SIG-M5 (cell line): ENCODE measurements at regions not wholly inside any gene's neighbourhood (a gene's known extent, or its start where the extent isn't known, plus 50 kb on each side); places are given as distances from the start of the nearest gene placed in this dataset.

Experiments
- DNase-seq: peaks from one replicate; lab custom pipeline; 2025; lab: John Stamatoyannopoulos, UW

DNA sequence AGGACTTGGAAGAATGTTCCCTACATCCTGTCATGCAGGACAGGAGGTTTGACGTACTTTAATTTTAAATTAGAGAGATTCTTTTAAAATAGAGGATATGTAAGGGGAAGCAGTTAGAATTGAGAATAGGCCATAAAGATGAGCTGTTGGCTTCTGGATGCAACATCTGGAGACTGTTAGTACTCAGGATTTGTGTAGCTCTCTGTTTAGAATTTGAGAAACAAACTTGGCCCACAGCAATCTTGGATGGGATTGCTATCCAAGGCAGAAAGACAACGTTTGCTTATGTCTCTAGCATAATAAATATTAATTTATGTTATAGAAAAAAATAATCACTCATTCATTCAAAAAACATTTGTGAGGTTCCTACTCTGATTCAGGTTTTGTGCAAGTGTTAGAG, 398.4 kb upstream of the NOVA1 start:
- no peak for DNase-seq

DNA sequence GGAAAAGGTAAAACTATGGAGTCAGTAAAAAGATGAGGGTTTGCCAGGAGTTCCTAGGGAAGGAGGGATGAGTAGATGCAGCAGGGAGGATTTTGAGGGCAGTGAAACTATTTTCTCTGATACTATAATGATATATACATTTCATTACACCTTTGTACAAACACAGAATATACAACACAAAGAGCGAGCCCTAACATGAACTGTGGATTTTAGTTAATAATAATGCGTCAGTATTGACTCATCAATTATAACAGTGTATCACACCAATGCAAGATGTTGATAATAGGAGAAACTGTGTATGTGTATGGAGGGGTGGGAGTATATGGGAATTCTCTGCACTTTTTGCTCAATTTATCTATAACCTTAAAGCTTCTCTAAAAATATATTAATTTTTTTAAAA, 404.3 kb upstream of the NOVA1 start:
- DNase-seq = no peak

DNA sequence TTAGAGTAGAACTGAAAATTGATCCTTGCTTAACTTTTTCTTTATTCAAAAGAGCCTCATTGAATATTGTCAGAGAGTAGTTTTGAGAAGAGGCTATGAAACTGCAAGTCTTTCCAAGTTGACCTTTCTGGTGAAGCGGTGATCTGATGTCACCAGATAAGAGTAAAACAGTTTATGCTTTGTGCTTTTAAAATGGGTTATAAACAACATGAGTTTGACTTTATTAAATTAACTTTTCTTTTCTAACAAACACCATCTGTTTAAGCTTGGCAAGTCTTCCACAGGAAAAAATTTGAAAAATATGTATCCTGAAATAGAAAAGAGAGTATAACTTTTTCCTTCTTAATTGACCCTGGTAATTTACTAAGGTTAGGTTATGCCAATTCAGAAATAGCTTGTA, 408.7 kb upstream of the NOVA1 start:
- no peak for DNase-seq

DNA sequence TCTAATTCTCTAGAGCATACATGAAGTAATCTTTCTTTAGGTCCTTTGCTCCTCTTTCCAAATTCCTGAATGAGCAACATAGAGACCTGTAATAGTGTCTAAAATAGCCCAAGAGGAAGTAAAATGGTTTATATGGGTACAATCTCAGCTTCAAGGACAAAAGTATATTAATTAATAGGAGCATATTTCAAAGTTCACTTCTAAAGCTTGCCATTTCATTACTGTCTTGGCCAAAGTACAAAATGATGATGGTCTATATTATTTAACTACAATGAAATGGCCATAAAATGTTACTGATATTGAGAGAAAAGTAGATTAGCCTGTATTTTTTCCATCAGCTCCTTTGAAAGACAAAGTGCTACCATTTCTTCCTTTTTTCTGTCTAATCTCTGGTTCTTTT, 410.4 kb upstream of the NOVA1 start:
- DNase-seq = no peak

DNA sequence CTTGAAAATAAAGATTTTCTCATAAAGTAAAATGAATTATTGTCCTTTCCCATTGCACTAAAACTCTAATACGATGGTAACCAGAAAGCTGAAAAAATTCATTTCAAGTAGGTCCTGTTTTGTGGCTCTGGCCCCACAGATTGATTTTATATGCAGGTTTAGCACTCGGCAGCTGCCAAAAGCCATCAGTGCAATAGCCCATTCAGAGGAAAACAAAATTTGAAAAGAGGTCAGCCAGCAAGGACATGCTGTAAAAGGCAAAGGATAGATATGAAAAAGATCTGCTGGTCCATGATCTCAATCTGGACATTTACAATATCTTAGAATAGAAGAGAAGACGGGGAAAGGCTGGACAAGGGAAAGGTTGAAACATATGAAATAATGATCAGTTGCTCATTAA, 414.8 kb upstream of the NOVA1 start:
- no peak for DNase-seq

DNA sequence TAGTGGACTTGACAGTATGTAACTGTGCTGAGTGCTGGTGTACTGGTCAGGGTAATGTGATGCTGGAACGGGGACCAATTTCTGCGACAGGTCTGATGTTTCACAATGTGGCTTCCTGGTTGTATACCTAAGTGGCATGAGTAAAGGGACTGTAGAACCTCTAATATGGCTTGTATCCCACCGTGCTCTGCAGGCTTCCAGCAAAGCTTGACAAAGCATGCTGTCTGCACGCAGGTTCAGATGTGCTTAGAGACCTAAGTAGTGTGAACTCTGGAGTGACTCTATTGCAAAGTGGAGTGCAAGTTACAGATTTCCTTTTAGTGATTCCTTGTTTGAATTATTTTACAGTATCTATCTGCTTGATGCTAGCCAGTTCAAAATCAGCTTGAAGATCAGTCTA, 415.8 kb upstream of the NOVA1 start:
- DNase-seq = no peak

DNA sequence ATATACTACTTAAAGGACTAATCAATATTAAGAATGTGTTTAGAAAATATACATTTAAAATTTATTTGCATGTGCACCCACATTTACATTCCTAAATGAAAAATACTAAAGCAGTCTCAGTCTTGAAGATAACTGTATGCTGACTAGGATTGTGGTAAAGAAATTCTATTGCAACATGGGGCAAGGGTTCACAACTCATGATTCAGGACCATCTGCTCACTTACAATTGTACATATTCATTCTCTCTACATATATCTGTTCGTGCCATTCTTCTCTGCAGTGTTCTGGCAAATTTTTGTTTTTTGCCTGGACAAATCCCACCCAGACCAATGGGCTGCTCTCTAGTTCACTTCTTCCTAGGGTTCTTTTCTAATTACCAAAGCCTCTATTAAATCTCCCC, 417.2 kb upstream of the NOVA1 start:
- no peak for DNase-seq

DNA sequence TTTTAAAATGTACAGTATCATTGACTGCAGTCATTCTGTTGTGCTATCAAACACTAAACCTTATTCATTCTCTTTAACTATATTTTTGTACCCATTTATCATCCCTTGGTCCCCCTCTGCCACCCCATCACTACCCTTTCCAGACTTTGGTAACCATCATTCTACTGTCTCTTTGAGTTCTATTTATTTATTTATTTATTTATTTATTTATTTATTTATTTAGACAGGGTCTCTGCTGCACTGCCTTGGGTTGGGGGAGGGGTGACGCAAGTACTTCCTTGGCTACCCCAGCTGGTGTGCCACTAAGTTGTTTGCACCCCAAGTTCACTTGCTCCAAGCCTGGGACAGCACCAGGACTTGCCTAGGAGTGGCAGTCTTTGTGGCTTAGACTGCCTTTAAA, 427.8 kb upstream of the NOVA1 start:
- no peak for DNase-seq

DNA sequence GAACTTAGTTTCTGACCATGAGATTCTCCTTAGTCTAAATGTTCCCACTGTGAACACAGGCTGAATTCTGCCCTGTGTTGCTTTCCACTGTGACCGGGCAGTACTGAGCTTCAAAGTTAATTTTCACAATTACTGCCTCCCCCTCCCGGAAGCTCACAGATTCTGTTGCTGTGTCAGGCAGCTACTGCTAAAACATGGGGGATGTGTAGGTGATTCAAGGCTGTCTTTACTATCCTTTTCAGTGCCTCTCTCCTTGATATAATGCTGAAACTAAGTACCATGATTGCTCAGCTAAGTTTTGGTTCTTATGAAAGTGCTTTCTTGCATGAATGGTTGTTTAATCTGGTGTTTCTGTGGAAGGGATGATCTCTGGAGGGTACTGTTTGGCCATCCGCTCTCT, 428.3 kb upstream of the NOVA1 start:
- no peak for DNase-seq

DNA sequence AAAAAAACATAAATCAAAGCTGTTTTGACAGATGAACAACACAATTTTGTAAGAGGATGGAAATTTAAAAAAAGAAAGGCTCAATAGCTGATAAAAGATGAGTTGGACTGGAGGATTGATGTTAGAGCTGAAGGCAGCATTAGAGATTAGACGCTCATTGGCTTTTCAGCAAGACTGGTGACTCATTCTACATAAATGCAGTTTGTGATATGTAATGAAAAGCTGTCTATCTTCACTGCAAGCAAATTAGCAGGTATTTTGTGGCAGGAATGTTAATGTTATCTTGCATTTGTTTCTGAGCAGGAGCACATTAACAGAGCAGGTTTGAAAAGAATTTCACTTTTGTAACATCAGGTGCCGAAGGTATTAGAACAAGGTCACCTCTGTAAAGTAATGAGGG, 442.7 kb upstream of the NOVA1 start:
- DNase-seq = no peak

DNA sequence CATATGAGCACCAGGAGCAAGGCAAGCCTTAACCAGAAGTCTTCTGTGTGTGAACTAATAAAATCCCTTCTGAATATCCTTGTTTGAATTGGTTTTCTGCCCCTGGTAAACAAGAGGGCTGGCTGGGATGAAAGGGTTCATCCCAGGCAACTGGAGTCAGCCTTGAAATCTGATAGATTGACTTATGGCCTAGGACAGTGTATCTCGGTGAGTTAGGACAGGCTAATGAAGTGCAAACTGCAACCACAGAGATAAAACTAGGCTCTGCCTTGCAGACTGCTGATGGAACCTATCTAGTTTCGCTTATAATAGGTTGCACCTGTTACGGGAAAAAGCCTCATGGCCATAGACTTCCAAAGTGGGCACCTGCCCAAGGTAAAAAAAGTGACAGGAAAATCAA, 451.9 kb upstream of the NOVA1 start:
- DNase-seq = no peak

DNA sequence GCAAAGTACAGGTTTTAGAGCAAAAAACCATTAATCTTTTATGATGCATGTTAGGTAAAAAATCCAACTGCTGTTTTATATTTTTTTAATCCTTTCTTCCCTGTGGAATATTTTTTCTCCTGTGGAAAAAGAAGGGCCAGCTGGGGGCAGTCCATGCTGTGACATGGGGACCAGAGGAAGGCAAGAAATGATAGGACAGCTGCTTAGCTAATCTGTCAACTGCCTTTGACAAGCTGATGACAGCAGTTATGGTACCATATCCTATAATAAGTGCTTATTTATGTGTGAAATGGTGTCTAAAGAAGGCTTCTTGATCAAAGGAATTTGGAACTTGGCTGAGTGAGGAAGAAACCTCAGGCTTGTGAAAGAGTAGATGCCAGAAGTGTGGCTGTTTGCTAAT, 452.4 kb upstream of the NOVA1 start:
- no peak for DNase-seq

DNA sequence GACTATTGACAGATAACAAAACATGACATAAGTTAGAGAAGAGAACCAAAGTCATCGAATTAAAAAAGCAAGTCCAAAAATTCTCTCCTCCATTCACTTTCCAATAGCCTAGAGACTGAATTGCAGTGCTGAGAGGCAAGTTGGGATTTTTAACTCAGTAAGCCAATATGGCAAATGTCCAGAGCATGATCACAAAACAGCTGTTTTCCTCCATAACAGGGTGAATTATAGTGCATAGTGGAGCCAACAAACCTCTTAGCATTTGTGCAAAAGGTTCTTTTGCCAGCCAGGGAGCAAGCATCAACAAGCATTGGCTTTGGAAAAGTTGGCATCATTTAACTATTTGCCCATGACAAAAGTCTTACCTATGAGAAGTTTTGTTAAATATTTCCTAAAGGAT, 458.8 kb upstream of the NOVA1 start:
- DNase-seq = no peak

DNA sequence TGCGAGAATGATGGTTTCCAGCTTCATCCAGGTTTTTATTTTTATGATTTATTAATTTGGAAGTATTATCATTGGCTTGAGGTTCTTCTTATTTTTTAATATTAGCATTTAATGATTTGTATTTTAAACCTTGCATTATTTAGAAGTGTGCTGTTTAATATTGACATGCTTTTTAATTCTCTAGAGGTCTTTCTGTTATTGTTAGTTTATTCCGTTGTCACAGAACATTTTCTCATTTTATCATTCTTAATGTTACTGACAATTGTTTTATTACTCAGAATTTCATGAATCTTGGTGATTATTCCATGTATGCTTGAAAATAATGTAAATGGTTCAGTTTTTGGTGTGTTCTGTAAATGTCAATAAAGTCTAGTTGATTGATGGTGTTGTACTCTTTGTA, 463.5 kb upstream of the NOVA1 start:
- no peak for DNase-seq

DNA sequence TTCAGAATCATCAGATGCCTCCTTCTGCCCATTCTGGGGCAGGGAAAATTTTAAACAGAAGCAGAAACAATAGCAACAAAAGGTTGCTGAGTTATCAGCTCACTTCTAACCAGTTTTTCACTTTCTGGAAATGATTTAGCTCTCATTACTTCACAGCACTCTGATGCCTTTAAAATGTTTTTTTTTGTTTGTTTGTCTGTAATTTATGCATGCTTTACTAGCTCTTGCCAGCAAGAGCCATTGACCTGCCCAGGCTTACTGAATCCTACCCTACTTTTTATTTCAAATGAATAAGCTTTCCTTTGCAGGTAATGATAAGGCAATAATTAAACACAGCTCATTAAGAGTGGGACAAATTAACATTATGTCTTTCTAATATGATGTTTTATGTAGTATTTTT, 466.1 kb upstream of the NOVA1 start:
- no peak for DNase-seq

DNA sequence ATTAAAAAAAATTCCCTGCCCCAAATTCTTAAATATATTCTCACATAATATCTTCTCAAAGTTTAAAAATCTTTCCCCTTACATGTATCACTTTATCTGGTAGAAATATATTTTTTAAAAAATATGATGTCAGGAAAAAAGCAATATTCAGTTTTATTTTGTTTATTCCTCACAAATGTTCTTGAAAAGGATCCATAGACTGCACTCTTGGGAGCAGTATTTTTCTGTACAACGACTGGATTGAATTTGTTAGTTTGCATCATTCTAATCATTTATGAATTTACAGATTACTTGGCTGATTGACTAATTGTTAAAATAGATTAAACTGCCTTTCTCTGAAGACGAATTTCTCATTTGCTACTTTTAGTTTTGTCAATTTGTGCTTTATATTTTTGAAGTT, 468.1 kb upstream of the NOVA1 start:
- no peak for DNase-seq

DNA sequence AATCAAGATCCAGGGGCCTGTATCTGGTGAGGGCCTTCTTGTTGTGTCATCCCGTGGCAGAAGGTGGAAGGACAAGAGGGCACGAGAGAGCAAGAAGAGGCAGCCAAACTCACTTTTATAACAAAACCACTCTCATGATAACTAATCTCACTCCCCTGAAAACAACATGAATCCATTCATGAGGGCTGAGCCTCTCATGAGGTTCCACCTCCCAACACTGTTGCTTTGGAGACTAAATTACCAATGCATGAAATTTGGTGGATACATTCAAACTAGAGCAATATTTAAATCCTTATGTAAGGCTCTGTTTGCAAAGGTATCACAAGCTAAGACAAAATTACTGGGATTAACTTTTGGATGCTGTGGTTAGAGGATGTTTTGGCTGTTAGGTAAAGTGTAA, 470.1 kb upstream of the NOVA1 start:
- DNase-seq = no peak

DNA sequence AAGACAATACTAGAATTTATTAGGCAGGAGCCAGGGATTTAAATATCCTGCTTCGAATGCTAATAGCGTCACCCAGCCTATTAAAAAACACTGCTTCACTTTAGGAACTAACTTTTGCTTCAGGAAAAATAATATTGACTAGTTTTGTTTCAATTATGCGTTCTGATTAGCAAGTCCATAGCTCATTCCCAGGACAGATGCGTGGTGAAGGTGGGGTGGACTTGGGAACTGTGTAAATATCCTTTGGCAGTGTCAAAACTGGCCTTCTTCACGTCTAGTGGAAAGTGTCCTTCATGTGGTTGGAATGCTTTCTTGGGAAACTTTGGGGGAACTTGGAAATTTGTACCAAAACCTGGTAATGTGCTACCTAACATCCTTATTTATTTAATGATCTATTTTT, 474.8 kb upstream of the NOVA1 start:
- no peak for DNase-seq

DNA sequence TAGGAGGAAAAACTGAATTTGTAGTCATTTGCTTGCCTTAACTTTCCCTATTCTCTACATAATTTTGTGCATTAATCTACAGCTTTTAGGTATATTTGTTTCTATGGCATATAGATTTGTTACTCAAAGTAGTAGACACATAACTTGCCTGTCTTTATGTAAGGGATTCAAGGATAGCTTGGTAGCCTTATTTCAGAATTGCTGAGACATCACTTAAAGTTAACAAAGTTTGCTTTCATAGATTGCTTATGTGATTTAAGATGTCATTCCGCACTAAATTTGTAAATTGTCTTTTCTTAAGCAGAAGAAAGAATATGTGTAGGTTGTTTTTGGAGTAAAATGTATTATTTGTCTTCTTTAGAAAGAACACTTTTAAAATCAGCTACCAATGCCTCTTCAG, 477.7 kb upstream of the NOVA1 start:
- no peak for DNase-seq

DNA sequence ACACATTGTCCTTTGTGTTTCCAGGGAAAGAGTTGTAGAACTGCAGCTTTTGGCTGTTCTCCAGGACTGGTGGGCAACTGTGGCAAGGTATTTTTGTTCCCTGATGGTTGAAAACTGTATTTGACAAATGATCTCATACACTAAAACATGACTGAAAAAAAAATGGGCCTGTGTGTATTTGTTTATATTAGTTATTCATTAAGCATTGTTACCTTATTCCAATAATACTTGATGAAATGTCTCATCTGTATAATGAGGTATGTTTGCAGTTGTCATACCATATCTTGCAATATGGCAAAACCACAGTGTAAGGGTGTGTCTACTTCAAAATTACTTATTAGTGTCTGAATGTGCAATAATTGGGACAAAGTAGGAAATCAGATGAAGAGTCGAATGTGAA, 479.4 kb upstream of the NOVA1 start:
- no peak for DNase-seq

DNA sequence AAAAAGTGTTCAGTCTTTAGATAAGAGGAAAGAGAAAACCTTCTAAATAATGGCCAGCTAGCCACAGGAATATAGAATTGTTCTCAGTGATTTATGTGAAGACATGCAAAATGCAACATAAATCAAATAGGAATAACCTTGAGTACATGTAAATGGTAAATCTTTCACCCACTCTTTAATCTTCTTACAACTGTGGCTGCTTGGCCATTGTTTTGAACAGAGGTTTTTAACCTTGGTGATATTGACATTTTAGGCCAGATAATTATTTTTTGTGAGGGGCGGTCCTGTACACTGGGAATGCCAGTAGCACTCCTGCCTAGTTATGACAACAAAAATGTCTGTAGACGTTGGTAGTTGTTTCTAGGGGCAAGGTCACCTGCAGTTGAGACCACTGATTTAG, 479.9 kb upstream of the NOVA1 start:
- no peak for DNase-seq

DNA sequence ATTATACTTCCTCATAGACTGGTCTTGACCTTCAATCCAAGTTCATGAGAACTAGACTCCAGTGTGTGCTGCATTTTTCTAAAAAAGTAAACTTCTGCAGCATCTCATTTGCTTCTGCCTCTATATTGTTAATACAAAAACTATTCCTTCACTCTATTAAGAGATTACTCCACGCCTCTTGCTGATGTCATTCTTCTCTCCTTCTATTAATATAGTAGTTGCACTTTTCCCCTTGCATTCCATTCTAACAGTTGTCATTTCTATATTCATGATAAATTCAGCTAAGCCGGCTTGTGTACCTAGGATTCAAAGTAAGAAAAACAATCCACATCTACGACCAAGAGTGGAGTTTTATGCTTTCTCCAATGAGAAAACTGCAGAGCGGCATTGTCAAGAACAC, 480.4 kb upstream of the NOVA1 start:
- DNase-seq = no peak

DNA sequence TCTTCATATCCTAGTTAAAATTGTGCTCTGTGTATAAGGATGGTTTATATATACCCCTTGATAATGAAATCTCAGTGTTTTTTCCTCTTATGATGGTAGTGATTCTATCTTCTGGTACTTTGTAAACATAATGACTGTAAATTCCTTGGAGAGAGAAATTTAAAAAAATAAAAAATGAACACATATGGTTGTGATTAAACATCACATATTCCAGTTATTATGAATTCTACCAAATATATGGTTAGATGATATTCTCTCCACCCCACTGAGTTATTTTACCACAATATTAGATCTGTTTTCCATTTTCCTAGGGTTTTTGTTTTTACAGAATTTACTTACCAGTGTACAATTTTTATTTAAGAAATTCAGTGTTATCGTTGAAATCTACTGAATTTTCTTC, 481.9 kb upstream of the NOVA1 start:
- no peak for DNase-seq

DNA sequence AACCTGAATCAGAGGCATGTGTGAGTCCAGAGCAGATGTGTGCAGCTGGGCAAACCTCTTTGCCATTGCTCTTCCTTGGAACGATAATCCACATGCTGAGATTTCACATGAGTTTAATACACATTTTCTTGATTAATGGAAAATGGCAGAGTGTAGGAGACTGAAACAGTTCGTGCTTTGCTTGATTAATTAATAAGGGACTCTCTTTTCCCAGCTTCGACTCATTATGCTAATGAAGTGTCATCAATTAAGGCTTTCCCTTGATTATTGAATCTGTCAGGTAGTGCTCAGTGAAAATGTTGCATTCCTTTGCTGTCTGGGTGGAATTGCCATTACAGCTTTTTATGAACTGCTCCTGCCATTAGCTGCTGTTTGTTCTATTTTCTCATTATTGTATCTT, 487.7 kb upstream of the NOVA1 start:
- no peak for DNase-seq

DNA sequence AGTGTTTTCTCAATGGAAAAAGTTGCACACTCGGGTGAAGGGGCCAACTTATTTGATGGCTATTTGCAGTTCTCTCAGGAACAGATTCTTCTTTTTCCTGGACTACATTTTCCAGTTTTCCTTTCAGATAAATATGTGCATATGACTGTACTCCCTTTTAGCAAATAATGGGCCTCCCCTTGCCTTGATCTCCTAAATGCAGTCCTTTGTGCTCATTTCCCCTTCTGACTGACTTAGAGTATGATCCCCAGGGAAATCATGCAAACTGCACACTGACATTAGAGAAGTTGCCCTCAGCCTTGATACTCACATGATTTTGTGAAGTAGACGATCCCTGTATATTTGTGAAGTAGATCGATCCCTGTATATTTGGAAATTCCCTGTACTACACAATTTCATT, 492.9 kb upstream of the NOVA1 start:
- DNase-seq = no peak

DNA sequence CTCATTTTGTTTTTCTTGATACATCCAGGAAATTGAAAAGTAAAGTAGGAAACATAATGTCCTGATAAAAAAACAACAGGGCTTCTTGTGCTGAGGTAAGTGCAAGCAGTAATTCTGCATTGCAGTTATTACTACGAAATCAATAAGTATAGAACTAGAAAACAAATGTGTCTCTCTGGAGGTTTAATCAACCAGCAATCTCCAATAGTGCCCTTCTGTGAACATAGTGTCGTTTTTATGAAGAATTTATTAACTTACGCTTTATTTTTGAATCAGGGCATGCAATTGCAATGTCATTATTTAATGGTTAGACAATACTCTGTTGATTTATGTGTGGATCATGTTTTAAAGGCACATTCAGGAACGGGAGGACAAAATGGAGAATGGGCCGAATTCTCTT, 494.1 kb upstream of the NOVA1 start:
- no peak for DNase-seq
